Ovary (tissue), 3 donors: ENCODE measurements at regions not wholly inside any gene's neighbourhood (a gene's known extent, or its start where the extent isn't known, plus 50 kb on each side); places are given as distances from the start of the nearest gene placed in this dataset.

ENCODE experiments used
- EP300 ChIP-seq: sonication (generic); formaldehyde crosslinking; IDR thresholded peaks from one replicate; pipeline ENCODE4 v1.6.1; 2017; ENCODE audit warnings: antibody characterized with exemption
- POLR2A ChIP-seq: fragments of 450-650 bp; IDR thresholded peaks from one replicate; pipeline ENCODE4 v1.6.1; 2017; ENCODE audit warnings: antibody characterized with exemption, mild to moderate bottlenecking, moderate library complexity
- TF ChIP-seq, protein P1 (sequence below), 3 donors: fragments of 450-650 bp in 2 of 3; fragments of 200-600 bp in 1 of 3; IDR thresholded peaks; one replicate each; pipeline versions ENCODE4 v1.5.1 to v1.8.0; 2016 to 2022; ENCODE audit warnings: antibody characterized with exemption in 3 of 3, mild to moderate bottlenecking in 1 of 3
- donor health status: DM: no; HTN: no; CAD: no.

DNA sequence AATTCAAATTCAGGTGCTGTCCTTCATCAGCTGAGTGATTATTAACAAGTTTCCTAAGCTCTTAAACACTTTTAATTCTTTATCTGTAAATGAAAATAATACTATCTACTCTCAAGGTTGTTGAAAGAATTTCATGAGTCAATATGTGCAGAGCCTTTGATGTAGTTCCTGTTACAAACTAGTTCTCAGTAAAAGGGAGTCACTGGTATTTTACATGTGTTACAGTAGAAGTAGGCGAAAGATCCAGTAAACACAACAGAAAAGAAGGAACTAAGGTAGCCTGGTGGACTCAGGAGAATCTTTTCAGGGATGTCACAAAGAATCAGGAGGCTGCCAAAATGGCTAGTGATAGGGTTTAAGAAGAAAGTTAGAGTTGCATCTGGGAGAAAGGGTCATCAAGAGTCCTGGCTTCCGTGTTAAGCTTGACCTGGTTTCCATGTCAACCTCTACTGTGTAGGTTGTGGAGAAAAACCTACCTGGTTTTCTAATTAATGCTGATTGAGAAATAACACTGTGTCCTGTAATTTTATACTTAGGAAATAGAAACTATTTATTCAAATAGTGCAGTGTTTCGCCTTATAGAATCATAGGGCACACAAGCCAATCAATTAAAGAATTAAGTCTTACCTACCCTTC, 58.3 kb upstream of the TRIB2 start:
- TF ChIP-seq POLR2A, result no peak
- TF ChIP-seq, protein P1, sequence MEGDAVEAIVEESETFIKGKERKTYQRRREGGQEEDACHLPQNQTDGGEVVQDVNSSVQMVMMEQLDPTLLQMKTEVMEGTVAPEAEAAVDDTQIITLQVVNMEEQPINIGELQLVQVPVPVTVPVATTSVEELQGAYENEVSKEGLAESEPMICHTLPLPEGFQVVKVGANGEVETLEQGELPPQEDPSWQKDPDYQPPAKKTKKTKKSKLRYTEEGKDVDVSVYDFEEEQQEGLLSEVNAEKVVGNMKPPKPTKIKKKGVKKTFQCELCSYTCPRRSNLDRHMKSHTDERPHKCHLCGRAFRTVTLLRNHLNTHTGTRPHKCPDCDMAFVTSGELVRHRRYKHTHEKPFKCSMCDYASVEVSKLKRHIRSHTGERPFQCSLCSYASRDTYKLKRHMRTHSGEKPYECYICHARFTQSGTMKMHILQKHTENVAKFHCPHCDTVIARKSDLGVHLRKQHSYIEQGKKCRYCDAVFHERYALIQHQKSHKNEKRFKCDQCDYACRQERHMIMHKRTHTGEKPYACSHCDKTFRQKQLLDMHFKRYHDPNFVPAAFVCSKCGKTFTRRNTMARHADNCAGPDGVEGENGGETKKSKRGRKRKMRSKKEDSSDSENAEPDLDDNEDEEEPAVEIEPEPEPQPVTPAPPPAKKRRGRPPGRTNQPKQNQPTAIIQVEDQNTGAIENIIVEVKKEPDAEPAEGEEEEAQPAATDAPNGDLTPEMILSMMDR (IDR thresholded peaks at IDR 0.05), result no peak
- TF ChIP-seq EP300, result no peak
